ENCODE measurements at regions not wholly inside any gene's neighbourhood (a gene's known extent, or its start where the extent isn't known, plus 50 kb on each side); places are given as distances from the start of the nearest gene placed in this dataset.

GRCh38 chr20:6693178-6693807 lies 74.2 kb upstream of the BMP2 start:
- Mint-ChIP-seq H3K9me3 (ENCODE audit: unreplicated experiment) (no peaks in the 10 kb centered on the region), H3K27ac (ENCODE audit: unreplicated experiment) (no peak overlapping the region), H3K4me3 (ENCODE audit: unreplicated experiment) (no peak overlapping the region), H3K4me1 (ENCODE audit: low read depth, unreplicated experiment) (no peaks in the 10 kb centered on the region), H3K36me3 (ENCODE audit: unreplicated experiment) (no peaks in the 10 kb centered on the region), H3K27me3 (ENCODE audit: unreplicated experiment) (peaks cover 4% of the 10 kb centered on the region)
- no peak for DNase-seq
- no peak for TF ChIP-seq CTCF (IDR thresholded peaks at IDR 0.05; ENCODE audit: partially characterized antibody, unreplicated experiment)

GRCh38 chr20:6692566-6693173 lies 74.8 kb upstream of the BMP2 start:
- Mint-ChIP-seq H3K4me3 (ENCODE audit: unreplicated experiment) (no peak overlapping the region), H3K27ac (ENCODE audit: unreplicated experiment) (no peak overlapping the region), H3K36me3 (ENCODE audit: unreplicated experiment) (no peaks in the 10 kb centered on the region), H3K4me1 (ENCODE audit: low read depth, unreplicated experiment) (no peaks in the 10 kb centered on the region), H3K9me3 (ENCODE audit: unreplicated experiment) (no peaks in the 10 kb centered on the region), H3K27me3 (ENCODE audit: unreplicated experiment) (peaks cover 4% of the 10 kb centered on the region)
- no peak for DNase-seq
- no peak for TF ChIP-seq CTCF (IDR thresholded peaks at IDR 0.05; ENCODE audit: partially characterized antibody, unreplicated experiment)

- TF ChIP-seq CTCF (IDR thresholded peaks at IDR 0.05; ENCODE audit: partially characterized antibody, unreplicated experiment) = no peak
- Mint-ChIP-seq H3K4me1 (ENCODE audit: low read depth, unreplicated experiment) (no peaks in the 10 kb centered on the region), H3K36me3 (ENCODE audit: unreplicated experiment) (no peaks in the 10 kb centered on the region), H3K27me3 (ENCODE audit: unreplicated experiment) (no peaks in the 10 kb centered on the region), H3K27ac (ENCODE audit: unreplicated experiment) (no peak overlapping the region), H3K4me3 (ENCODE audit: unreplicated experiment) (no peak overlapping the region), H3K9me3 (ENCODE audit: unreplicated experiment) (no peaks in the 10 kb centered on the region)
- DNase-seq = no peak
Observed at GRCh38 chr20:6691516-6691915, 76.0 kb upstream of the BMP2 start.

GRCh38 chr20:6689339-6689973 lies 78.0 kb upstream of the BMP2 start:
- DNase-seq = no peak
- Mint-ChIP-seq H3K4me3 (ENCODE audit: unreplicated experiment) (no peak overlapping the region), H3K4me1 (ENCODE audit: low read depth, unreplicated experiment) (no peaks in the 10 kb centered on the region), H3K27me3 (ENCODE audit: unreplicated experiment) (no peaks in the 10 kb centered on the region), H3K36me3 (ENCODE audit: unreplicated experiment) (no peaks in the 10 kb centered on the region), H3K9me3 (ENCODE audit: unreplicated experiment) (no peaks in the 10 kb centered on the region), H3K27ac (ENCODE audit: unreplicated experiment) (no peak overlapping the region)
- no peak for TF ChIP-seq CTCF (IDR thresholded peaks at IDR 0.05; ENCODE audit: partially characterized antibody, unreplicated experiment)

GRCh38 chr20:6686171-6686570 lies 81.3 kb upstream of the BMP2 start:
- Mint-ChIP-seq H3K4me1 (ENCODE audit: low read depth, unreplicated experiment) (no peaks in the 10 kb centered on the region), H3K27ac (ENCODE audit: unreplicated experiment) (no peak overlapping the region), H3K27me3 (ENCODE audit: unreplicated experiment) (no peaks in the 10 kb centered on the region)

More at GRCh38 chr20:6686171-6686570, 81.3 kb upstream of the BMP2 start:
- no peak overlapping the region for H3K4me3 Mint-ChIP-seq (ENCODE audit: unreplicated experiment)
- H3K9me3 Mint-ChIP-seq (ENCODE audit: unreplicated experiment) = no peaks in the 10 kb centered on the region
- DNase-seq = no peak
- no peak for TF ChIP-seq CTCF (IDR thresholded peaks at IDR 0.05; ENCODE audit: partially characterized antibody, unreplicated experiment)
- no peaks in the 10 kb centered on the region for H3K36me3 Mint-ChIP-seq (ENCODE audit: unreplicated experiment)

All from glutamatergic neuron (in vitro differentiated cells).